Cerebellar cortex (tissue), 1 donor: ENCODE measurements at regions not wholly inside any gene's neighbourhood (a gene's known extent, or its start where the extent isn't known, plus 50 kb on each side); places are given as distances from the start of the nearest gene placed in this dataset.
"Not testable (repeated sequence)": the region's sequence is repeated elsewhere in the genome, so short reads cannot be mapped to it uniquely, and the experiment has no call there.

ENCODE experiments used
- DNase-seq: peaks from one replicate; pipeline ENCODE4 v3.0.0-alpha.2; 2015; ENCODE audit warnings: low spot score

- no peak for DNase-seq
These were observed 186.7 kb downstream of the UACA start for GRCh38 chr15:70576696-70577095.

GRCh38 chr15:70576276-70576675 lies 187.1 kb downstream of the UACA start:
- DNase-seq, result no peak

- no peak for DNase-seq
These were observed 187.8 kb downstream of the UACA start for GRCh38 chr15:70575231-70576226.

- not testable (repeated sequence) for DNase-seq
These were observed 189.0 kb downstream of the UACA start for GRCh38 chr15:70574325-70574724.

GRCh38 chr15:70573121-70573850 lies 190.1 kb downstream of the UACA start:
- no peak for DNase-seq

GRCh38 chr15:70569714-70570231 lies 193.6 kb downstream of the UACA start:
- no peak for DNase-seq

- peak; percentile 78 for DNase-seq
These were observed 194.2 kb downstream of the UACA start for GRCh38 chr15:70569091-70569713.

- DNase-seq, result no peak
These were observed 196.4 kb downstream of the UACA start for GRCh38 chr15:70566989-70567388.

GRCh38 chr15:70566047-70566835 lies 197.1 kb downstream of the UACA start:
- peak; percentile 40 for DNase-seq

- no peak for DNase-seq
These were observed 199.7 kb downstream of the UACA start for GRCh38 chr15:70563561-70564095.

GRCh38 chr15:70562906-70563305 lies 200.5 kb downstream of the UACA start:
- DNase-seq, result no peak

- no peak for DNase-seq
These were observed 201.5 kb downstream of the UACA start for GRCh38 chr15:70561885-70562284.

- no peak for DNase-seq
These were observed 202.6 kb downstream of the UACA start for GRCh38 chr15:70560617-70561328.

- DNase-seq, result no peak
These were observed 203.8 kb downstream of the UACA start for GRCh38 chr15:70559265-70560239.

- DNase-seq, result no peak
These were observed 204.7 kb downstream of the UACA start for GRCh38 chr15:70558406-70559264.

GRCh38 chr15:70557521-70558258 lies 205.7 kb downstream of the UACA start:
- DNase-seq, result no peak

- DNase-seq, result no peak
These were observed 206.6 kb downstream of the UACA start for GRCh38 chr15:70556779-70557178.
